HG03108 (cell line): ENCODE measurements at regions not wholly inside any gene's neighbourhood (a gene's known extent, or its start where the extent isn't known, plus 50 kb on each side); places are given as distances from the start of the nearest gene placed in this dataset.

Source experiments
- ATAC-seq: cut with Tn5 transposase; IDR thresholded peaks from one replicate; pipeline ENCODE4 v1.9.1; 2021; ENCODE audit warnings: moderate library complexity; ENCODE audit not compliant: unreplicated experiment

DNA sequence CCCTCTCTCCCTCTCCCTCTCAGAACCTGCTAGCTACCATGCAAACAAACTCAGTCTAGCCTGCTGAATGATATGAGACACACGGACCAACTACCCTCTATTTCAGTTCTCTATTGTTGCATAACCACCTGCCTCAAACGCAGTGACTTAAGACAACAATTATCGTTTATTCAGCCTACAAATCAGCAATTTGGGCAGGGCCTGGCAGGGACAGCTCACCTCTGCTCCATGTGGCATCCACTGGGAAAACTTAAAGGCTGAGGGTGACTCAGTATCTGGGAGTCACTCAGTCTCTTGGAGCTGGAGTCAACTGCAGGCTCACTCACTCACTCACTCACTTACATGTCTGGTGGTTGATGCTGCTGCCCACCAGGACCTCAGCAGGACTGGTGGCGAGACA lies 121.3 kb downstream of the SEC16B start:
- no peak for ATAC-seq

DNA sequence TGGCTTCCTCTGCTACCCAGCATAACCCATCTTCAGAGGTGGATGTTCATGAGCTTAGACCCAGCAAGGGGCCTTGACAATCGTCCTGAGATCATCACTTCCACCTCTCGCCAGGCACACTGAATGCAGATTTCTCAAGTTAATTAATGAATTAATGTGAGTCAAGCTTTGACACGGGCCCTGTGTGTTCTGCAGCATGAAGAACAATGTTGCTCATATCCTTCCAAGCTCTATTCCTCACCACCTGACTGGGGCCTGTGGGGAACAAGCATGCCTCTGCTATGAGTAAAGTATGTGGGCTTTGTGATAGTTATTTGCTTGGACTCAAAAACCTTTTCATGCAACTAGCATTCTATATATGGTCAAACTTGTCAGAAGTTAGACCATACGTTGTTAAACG lies 122.0 kb downstream of the SEC16B start:
- no peak for ATAC-seq

DNA sequence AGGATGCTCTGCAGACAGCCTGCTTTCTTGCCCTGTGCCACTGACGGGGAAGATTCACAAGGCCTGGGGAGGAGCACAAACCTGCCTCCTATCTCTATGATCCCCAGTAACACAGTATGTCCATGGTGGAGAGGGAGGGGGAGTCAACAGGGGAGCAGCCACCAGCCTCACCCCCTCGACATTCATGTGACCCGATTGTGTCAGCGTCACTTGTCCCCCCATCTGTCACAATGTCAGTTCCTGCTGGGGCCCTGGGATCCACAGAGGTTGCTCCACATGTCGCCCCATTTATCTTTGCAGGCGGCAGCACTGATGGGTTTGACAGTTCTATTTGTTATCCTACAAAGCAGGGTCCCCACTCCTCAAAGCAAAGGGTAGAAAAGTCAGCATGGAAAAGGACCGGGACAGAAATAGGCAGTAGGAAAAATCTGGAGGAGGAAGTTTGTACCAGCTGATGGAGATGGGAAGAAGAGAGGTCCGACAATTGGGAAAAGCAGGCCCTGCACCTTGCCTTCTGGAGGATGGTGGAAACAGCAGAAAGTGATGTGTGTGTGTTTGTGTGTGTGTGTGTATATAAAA lies 130.9 kb downstream of the SEC16B start:
- ATAC-seq, result no peak

DNA sequence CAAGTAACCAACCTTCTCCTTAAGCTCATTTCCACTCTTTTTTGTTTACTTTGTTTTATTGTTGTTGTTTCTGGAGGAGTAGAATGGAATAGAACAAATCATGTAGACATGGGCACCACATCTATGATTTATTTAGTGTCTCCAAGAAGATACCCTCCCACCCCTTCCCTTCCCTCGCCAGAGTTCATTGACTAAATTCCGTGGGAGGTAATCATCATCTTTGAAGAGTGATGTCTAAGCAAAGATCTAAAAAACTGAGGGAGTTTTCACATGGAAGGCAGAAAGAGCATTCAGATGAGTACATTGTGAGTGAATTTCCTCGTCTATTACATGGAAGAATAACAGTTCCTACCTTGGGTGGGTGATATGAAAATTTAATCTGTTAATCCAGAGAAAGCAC lies 136.2 kb downstream of the SEC16B start:
- no peak for ATAC-seq

DNA sequence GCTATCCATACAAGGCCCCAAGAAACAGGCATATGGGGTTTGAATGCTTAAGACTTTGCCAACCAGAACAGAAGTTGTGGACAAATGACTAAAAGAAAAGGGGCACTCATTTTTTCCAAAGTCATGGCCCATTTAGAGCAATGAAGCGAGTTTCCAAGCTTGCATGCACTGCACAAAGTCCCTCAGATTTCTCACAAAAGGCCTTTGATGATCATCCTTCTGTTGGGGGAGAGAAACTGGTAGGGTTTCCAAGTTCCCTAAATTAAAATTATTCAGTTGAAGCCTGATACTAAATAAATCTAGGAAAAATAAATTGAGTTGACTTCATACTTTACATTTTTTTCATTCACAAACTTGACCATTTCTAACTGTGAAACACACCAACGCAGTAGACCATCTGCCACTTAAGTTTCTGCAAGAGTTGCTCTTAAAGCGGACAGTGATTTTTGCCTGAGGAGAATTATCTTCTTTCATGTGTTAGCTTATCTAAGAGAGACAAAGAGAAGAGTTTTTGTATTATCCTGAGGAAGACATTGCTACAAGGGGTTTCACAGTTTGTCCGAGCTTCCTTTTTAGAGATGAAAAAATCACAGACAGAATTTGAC lies 139.2 kb downstream of the SEC16B start:
- no peak for ATAC-seq

DNA sequence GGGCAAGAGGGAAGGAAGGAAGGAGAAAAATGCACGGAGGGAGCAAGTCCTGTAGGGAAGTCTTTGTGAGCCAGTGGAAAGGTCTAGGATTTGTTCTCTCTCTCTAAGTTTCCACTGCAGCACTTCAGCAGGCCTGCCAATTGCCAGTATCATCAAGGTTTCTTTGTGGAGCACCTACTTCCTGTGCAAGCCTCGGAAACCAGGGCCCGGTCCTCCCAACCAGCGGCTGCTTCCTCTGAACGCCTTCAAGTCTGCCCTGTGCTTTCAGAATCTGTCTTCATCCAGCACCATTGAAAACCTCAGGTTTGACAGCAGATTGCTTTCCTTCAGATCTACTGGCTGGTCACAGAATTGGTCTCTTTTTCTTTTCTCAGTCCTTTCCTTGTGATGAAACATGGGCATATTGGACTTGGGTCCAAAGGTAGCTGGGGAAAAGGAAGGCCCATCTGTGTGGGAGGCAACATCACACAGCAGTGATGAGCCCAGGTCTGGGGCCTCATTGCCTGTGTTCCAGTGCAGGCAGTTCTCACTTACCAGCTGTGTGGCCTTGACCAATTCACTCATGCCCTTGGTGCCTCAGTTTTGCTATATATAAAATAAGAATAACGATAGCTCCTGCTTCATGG lies 144.5 kb downstream of the SEC16B start:
- no peak for ATAC-seq

DNA sequence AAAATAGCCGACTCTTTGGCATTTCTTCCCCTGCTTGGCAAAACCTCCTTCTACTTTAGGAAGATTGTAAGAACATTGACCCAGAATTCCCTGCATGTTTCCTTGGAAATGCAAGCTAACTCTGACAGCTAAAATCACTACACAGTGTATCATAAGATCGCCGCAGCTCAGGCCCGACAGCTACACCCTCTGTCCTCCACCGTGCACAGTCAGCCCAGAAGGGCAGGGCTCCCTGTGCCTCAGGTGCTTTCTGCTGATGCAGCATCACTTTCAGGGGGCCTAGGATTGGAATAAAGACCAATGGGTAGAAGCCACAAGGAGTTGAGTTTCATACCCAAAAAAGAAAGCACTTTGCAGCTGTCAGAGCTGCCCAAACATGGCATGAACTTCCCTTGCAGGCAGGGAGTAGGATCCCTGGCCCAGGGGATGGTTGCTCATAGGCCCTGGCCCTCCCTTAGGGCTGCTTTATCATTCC lies 145.3 kb downstream of the SEC16B start:
- ATAC-seq, result no peak

DNA sequence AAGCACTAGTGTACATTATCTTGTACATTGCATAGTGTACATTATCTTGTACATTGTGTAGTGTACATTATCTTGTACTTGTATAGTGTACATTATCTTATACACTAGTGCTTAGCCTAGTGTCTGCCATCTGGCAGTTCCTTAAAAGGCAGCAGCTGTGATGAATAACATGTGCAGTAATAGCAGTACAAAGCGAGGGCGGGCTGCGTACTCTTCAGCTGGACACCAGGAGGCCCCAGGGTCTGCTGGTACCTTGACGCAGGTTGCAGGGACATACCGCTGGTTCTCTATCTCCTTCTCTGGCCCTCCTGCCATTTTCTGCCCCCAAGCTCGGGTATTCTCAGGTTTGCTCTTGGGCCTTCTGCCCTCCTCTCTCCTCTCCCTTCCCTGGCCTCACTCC lies 149.6 kb downstream of the SEC16B start:
- no peak for ATAC-seq

DNA sequence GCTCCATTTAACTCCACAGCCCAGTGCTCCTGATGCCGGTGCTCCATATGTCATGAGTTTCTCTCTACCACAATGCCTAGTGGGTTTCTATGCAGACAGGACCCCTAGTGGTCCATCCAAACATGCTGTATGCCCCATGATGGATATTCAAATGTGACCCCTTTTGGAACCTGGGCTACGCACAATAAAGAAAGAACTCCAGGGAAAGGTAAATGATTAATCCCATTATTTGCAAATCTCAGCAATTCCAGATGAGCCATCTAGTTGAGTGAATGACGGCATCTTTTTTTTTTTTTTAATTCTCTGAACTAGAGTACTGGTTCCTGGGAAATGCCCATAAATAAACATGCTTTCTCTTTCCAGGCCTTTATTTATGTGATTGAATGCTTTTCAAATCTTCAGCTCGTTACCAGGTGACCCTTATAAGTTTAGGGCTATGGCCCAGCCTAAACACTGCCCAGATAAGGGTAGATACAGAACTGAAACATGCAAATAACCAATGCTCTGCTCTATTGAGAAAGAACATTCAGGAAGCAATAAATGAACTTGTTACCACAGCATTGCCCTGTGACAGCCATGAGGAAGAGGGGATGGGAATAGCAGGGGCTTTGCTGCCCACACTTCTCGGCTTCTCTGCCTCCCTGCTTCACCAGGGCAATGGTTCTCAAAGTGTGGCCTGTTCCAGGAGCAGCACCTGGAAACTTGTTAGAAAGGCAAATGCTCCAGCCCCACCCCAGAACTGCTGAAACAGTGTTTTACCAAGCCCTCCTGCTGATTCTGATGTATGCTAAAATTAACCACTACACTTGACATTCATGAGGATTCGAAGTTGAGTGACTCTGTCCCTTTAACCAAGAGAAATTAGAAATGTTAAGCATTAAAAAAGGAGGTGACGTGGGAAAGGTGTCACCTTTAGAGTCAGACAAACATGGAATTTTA lies 151.7 kb downstream of the SEC16B start:
- peak; percentile 99 for ATAC-seq

DNA sequence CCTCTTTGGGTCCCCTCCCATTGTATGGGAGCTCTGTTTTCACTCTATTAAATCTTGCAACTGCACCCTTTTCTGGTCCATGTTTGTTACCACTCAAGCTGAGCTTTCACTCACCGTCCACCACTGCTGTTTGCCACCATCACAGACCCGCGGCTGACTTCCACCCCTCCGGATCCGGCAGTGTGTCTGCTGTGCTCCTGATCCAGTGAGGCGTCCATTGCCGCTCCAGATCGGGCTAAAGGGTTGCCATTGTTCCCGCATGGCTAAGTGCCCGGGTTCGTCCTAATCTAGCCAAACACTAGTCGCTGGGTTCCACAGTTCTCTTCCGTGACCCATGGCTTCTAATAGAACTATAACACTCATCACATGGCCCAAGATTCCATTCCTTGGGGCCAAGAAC lies 157.2 kb downstream of the SEC16B start:
- no peak for ATAC-seq

DNA sequence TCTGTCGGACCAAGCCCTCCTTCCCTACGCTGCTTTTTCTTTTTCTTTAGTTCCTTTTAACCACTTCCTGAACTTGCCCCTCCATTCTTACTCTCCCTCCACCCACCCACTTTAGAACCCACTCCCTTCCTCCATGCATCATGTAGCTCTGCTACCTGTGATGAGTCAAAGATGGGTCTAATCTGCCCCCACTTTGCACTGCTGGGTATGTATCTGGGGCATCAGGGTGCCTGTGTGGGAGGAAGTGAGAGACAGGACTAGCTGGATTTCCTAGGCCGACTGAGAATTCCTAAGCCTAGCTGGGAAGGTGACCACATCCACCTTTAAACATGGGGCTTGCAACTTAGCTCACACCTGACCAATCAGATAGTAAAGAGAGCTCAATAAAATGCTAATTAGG lies 157.7 kb downstream of the SEC16B start:
- no peak for ATAC-seq

DNA sequence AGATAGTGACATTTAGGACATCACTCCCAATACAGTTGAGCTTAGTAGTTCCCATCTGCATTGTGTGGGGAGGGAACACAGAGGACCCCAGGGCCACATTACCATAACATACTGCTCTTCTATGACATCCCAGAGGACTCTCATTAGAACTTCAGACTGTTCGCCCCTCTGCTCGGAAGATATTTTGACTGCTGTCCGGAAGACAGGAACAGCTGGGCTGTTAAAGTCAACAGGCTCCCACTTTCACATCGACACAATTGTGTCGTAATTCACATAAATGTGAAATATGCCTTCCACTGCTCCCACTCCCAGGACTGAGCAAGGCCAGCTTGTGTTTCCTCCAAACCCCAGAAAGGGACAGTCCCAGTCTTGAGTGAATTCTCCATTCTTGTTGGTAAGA lies 158.4 kb downstream of the SEC16B start:
- no peak for ATAC-seq

DNA sequence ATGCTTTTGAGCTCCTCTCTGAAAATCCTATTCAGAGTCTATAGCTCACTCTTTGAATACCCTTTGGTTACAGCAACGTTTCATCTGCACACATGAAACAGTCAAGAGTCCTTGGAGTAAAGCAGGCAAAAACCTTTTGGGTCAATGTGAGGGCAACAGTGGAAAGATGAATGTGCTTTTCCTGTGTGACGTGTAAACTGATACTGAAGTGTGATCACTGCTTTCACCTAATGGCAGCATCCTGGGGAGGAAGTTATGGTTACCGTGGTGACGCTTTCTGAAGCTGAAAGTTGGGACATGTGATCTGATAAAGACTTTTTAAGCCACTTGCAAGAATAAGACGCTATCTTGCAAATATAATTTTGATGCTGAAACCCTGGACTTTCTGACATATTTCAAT lies 160.0 kb downstream of the SEC16B start:
- peak; percentile 77 for ATAC-seq

DNA sequence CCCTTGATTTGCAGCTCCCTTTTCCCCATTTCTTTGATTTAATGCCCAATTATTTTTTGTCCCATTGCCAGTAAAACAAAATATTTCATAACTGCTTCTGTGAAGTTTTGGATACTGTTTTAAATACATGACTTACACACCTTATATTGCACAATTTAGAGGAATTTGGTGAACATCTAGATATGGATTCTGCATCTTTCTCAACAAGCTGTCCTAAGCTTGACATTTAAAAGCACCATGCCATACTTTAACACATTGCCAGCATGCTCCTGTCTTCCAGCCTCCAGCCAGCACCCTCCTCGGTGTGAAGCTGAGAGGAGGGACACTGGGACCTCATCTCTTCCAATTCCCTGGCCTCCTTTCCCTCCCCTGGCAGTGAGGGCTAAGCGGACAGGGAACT lies 167.6 kb downstream of the SEC16B start:
- ATAC-seq, result no peak

DNA sequence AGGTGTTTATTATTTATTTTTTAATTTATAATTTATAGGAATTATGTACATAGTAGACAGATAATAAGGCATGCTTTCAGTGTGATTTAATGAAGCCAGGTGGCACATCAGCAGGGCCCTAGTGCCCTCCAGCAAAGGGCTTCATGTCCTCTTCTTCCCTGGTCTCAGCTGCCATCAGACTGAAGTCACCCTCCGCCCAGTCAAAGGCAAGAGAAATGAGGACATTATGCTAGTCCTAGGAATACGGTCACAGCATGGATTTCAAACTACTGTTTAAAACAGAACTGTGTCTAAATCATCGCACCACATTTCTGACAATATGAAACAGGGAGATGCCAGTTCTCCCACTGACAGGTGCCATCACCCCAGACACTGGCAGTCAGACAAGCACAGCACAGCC lies 168.1 kb downstream of the SEC16B start:
- ATAC-seq, result no peak

DNA sequence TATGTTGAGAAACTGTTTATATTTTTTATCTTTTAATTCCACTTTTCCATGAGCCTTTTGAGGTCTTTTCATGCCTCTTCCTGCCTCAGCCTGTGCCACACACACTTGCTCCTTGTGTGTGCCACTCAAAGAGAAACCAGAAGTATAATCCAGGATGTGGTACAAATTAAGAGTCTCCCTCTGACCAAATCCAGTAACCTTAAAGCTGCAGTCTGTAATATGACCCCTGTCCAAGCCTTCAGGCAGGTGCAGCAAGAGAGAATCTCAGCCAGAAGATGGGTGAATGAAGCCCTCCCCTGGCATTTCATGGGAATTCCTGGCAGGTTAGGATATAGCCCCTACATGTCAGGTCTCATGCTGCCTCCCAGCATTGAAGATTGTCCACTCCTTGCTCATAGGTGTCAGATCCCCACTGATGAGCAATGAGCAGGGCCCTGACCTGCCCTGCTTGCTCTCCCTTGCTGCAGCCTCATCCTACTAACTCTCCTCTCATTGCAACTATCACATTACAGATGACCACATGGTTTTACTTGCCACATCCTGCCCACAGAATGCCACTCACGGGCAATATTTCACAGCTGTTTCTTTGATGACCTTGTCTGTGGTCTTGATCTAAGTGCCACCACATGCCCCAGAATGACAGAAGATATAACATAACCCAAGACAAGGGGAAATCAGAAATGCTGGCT lies 169.3 kb downstream of the SEC16B start:
- peak; percentile 70 for ATAC-seq

DNA sequence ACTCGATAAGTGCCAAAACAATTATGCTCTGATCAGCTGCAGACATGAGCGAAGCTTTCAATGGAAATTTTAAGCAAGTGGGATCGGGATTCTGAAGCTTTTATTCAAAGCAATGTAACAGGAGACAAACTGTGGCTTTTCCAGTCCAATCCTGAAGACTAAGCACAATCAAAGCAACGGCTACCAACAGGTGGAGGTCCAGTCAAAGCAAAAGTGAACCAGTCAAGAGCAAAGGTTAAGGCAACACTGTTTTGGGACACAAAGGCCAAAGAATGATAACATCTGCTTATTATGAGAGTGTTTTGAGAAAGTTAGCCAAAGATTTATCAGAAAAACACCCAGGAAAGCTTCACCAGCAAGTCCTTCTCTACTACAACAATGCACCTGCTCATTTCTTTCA lies 170.1 kb downstream of the SEC16B start:
- ATAC-seq, result no peak

DNA sequence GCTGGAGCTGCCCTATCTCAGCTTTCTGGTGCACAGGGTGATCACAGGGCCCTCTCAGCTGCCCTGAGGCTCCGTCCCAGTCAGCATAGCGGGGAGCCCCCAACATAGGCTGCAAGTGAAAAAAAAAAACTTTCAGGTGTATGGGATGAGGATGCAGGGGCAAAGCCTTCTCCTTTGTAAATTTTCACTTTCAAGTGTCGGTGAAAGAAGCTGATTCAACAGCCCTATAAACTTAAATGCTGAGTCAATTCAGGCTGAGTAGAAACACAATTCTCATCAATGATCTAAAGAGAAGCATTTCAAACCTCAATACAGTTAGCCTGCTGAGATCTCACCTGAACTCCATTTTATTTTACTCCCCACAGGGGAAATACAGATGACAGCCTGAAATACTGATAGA lies 171.2 kb downstream of the SEC16B start:
- ATAC-seq, result no peak

DNA sequence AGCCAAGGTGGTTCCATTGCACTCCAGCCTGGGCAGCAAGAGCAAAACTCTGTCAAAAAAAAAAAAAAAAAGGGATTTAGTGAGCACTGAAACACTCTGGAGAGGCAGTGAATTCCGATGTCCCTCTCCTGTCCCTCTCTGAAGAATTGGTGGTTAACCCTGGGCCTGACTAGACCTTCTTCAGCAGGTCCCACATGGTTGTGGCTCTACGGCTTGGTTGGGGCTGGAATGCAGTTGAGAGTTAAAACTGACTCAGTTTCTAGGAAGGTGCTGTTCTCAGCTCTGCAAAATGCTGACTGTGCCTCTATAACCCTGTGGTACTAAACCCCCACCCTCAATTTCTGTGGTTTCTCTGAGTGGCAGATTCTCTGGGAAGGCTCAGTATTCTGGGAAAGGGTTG lies 173.3 kb downstream of the SEC16B start:
- ATAC-seq, result no peak

DNA sequence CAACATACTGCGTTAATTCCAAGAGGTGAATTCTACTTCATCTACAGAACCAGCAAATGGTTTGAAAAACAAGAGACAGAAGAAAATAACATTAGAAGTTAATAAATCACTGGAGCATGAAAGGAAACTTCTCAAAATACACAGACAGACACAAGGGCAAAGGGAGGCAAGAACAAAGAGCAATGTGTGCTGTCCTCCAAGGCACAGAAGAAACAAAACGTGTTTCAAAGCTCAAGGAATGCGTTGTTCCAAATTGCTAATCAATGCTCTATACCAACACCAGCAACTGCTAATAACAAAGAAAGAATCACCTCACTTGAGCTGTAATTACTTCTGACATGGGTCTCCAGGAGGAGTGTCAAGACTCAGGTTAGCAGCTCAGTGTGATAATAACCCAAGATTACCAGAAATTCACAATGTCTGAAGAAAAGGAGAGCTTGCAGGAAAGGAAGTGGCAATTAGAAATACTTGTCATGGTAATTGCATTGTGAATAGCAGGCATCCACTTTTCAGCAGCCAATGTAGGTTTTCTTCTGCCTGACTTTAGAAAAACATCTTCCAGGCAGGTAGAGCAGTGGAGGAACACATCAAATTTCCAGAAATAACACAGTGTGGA lies 175.4 kb downstream of the SEC16B start:
- ATAC-seq, result no peak

DNA sequence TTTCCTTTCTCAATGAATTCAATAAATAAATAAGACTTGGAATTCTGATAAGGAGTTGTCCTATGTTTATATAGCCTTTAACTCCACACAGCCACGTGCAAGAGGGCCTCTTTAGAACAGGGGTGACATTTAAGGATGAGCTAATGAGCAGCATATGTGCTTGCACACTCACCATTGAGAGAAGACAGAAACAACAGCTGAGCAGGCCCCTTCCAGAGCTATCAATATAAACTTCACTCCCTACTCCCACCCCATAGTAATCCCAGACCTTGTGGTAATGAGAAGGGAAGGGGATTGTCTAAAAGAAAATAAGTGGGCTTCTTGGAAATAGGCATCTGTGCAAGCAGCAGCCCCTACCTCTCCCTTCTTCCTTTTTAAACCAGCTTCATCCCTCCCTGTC lies 176.0 kb downstream of the SEC16B start:
- ATAC-seq, result no peak
